ENCODE measurements at regions not wholly inside any gene's neighbourhood (a gene's known extent, or its start where the extent isn't known, plus 50 kb on each side); places are given as distances from the start of the nearest gene placed in this dataset.

DNA sequence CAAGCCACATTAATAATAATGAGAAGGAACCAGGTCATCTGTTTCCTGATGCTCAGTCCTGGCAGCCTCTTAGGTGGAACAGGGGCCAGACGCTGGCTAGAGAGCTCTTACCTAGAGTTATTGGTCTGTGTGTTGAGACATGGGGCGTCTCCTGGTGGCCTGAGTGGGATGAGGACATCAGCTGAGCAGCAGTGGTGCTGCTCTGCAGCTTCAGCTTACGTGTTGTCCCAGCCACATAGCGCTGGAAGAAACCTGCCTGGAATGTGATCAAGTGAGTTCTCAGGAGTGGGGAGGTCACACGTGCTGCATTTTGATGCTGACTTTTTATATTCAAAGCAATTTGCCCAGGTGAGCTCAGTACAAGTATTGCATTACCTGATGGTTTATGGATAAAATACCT, 355.4 kb downstream of the CDH26 start:
- no peaks in the 10 kb centered on the region for H3K4me1 ChIP-seq (ENCODE audit: insufficient read depth, low read length, poor library complexity, severe bottlenecking)
- no peak for DNase-seq (ENCODE audit: low spot score)
- H3K9me3 ChIP-seq (ENCODE audit: low read length) = no peaks in the 10 kb centered on the region
- no peaks in the 10 kb centered on the region for H3K9me2 ChIP-seq (ENCODE audit: insufficient read depth, low read length)
- ChIA-PET CTCF (ENCODE audit: unreplicated experiment) (no interaction called here), POLR2A (no interaction called here)
- no peak overlapping the region for H2AFZ ChIP-seq (ENCODE audit: low read length)
- H3K4me2 ChIP-seq (ENCODE audit: low read length) = no peak overlapping the region
- no peaks in the 10 kb centered on the region for H3K79me2 ChIP-seq (ENCODE audit: insufficient read depth, low read depth, low read length)
- H3K36me3 ChIP-seq (ENCODE audit: insufficient read depth, low read length) = no peaks in the 10 kb centered on the region
- H4K20me1 ChIP-seq (ENCODE audit: insufficient read depth, low read length) = no peaks in the 10 kb centered on the region
- H3K4me3 ChIP-seq (ENCODE audit: low read depth, low read length, poor library complexity, severe bottlenecking) = no peak overlapping the region
- no peak overlapping the region for H3K27ac ChIP-seq (ENCODE audit: low read depth, low read length, poor library complexity, severe bottlenecking)
- intact Hi-C loops (cut with micrococcal nuclease; ENCODE audit: unreplicated experiment) = no loop called here
- TF ChIP-seq, protein P1, sequence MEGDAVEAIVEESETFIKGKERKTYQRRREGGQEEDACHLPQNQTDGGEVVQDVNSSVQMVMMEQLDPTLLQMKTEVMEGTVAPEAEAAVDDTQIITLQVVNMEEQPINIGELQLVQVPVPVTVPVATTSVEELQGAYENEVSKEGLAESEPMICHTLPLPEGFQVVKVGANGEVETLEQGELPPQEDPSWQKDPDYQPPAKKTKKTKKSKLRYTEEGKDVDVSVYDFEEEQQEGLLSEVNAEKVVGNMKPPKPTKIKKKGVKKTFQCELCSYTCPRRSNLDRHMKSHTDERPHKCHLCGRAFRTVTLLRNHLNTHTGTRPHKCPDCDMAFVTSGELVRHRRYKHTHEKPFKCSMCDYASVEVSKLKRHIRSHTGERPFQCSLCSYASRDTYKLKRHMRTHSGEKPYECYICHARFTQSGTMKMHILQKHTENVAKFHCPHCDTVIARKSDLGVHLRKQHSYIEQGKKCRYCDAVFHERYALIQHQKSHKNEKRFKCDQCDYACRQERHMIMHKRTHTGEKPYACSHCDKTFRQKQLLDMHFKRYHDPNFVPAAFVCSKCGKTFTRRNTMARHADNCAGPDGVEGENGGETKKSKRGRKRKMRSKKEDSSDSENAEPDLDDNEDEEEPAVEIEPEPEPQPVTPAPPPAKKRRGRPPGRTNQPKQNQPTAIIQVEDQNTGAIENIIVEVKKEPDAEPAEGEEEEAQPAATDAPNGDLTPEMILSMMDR (conservative IDR thresholded peaks at IDR 0.05; ENCODE audit: low read length) = no peak
- no peak for TF ChIP-seq EZH2phosphoT487 (IDR thresholded peaks at IDR 0.05; ENCODE audit: borderline replicate concordance, low read depth, low read length)
- BruUV-seq (replicated peaks) = no TSS peak

DNA sequence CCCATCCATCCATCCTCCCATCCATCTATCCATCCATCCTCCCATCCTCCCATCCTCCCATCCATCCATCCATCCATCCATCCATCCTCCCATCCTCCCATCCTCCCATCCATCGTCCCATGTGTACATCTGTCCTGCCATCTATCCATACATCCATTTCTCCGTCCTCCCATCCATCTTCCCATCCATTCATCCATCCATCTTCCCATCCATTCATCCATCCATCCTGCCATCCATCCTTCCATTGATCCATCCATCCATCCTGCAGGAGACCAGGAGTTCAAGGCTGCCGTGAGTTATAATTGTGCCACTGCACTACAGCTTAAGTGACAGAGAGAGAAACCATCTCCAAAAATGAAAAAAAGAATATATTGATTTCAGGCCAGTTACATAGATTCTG, 356.5 kb downstream of the CDH26 start:
- H3K27ac ChIP-seq (ENCODE audit: low read depth, low read length, poor library complexity, severe bottlenecking) = no peak overlapping the region
- POLR2A ChIA-PET = interaction anchor here (0.7 kb wide), 1 partner anchor 325 kb away, joined by 3 read pairs; no protein-coding TSS in a partner anchor
- no peak for DNase-seq (ENCODE audit: low spot score)
- H3K4me3 ChIP-seq (ENCODE audit: low read depth, low read length, poor library complexity, severe bottlenecking) = no peak overlapping the region
- no peak overlapping the region for H2AFZ ChIP-seq (ENCODE audit: low read length)
- CTCF ChIA-PET (ENCODE audit: unreplicated experiment) = no interaction called here
- no peaks in the 10 kb centered on the region for H3K4me1 ChIP-seq (ENCODE audit: insufficient read depth, low read length, poor library complexity, severe bottlenecking)
- BruUV-seq (replicated peaks) = no TSS peak
- no peaks in the 10 kb centered on the region for H3K9me2 ChIP-seq (ENCODE audit: insufficient read depth, low read length)
- H3K9me3 ChIP-seq (ENCODE audit: low read length) = no peaks in the 10 kb centered on the region
- H3K4me2 ChIP-seq (ENCODE audit: low read length) = no peak overlapping the region
- no peaks in the 10 kb centered on the region for H3K79me2 ChIP-seq (ENCODE audit: insufficient read depth, low read depth, low read length)
- no peaks in the 10 kb centered on the region for H3K36me3 ChIP-seq (ENCODE audit: insufficient read depth, low read length)
- intact Hi-C loops (cut with micrococcal nuclease; ENCODE audit: unreplicated experiment) = no loop called here
- TF ChIP-seq, protein P1 (conservative IDR thresholded peaks at IDR 0.05; ENCODE audit: low read length) = no peak
- no peak for TF ChIP-seq EZH2phosphoT487 (IDR thresholded peaks at IDR 0.05; ENCODE audit: borderline replicate concordance, low read depth, low read length)
- no peaks in the 10 kb centered on the region for H4K20me1 ChIP-seq (ENCODE audit: insufficient read depth, low read length)

DNA sequence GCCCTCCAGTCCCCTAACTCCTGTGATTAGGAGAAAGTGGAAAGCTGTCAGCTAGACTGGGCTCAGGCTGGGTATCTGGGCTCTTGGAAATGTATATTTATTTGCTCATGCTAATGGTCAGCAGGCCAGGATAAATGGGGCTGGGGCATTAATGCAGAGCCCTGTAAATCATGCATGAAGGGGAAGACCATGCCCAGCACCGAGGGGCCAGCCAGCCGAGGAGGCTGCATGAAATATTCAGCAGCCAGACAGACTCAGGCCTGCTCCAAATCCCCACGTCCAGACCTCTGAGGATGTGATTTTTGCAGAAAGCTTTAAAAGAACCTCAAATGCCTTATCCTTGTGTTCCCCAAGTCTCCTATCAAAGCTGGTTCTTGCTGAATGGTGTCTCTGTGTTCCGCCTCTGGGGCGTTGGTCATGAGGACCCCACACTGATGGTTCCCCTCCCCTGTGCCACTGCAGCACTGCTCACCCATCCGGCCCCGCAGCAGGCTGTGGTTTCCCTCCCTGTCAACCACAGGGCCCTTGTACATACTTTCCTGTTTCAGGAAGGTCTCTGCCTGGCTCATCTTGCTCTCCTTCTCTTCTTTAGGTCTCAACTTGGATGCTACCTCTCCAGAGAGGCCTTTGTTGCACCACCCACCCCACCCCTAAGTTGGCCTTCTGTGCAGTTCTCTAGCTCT, 358.4 kb downstream of the CDH26 start:
- Histone ChIP-seq H3K4me2 (ENCODE audit: low read length) (no peak overlapping the region), H3K36me3 (ENCODE audit: insufficient read depth, low read length) (no peaks in the 10 kb centered on the region), H3K79me2 (ENCODE audit: insufficient read depth, low read depth, low read length) (no peaks in the 10 kb centered on the region), H3K4me1 (ENCODE audit: insufficient read depth, low read length, poor library complexity, severe bottlenecking) (no peaks in the 10 kb centered on the region), H3K27ac (ENCODE audit: low read depth, low read length, poor library complexity, severe bottlenecking) (no peak overlapping the region), H3K9me3 (ENCODE audit: low read length) (no peaks in the 10 kb centered on the region), H3K4me3 (ENCODE audit: low read depth, low read length, poor library complexity, severe bottlenecking) (no peak overlapping the region), H2AFZ (ENCODE audit: low read length) (no peak overlapping the region), H4K20me1 (ENCODE audit: insufficient read depth, low read length) (no peaks in the 10 kb centered on the region), H3K9me2 (ENCODE audit: insufficient read depth, low read length) (no peaks in the 10 kb centered on the region)
- no TSS peak for BruUV-seq (replicated peaks)
- POLR2A ChIA-PET = no interaction called here
- CTCF ChIA-PET (ENCODE audit: unreplicated experiment) = no interaction called here
- no peak for TF ChIP-seq EZH2phosphoT487 (IDR thresholded peaks at IDR 0.05; ENCODE audit: borderline replicate concordance, low read depth, low read length)
- TF ChIP-seq, protein P1 (conservative IDR thresholded peaks at IDR 0.05; ENCODE audit: low read length) = no peak
- DNase-seq (ENCODE audit: low spot score) = no peak
- intact Hi-C loops (cut with micrococcal nuclease; ENCODE audit: unreplicated experiment) = no loop called here

Data from OCI-LY7 (cell line).